SK-N-SH (cell line): ENCODE measurements at regions not wholly inside any gene's neighbourhood (a gene's known extent, or its start where the extent isn't known, plus 50 kb on each side); places are given as distances from the start of the nearest gene placed in this dataset.

ENCODE experiments used
- CTCF ChIA-PET: fragments of 300-600, 350-600 bp; formaldehyde crosslinking; extraction: SDS; loops from one replicate; lab custom pipeline; 2021; lab: Yijun Ruan, JAX
- POLR2A ChIA-PET: fragments of 350-600 bp; sonication (Branson Sonifier 250); formaldehyde crosslinking; extraction: SDS; loops from one replicate; lab custom pipeline; 2020; ENCODE audit warnings: antibody characterized with exemption, inconsistent platforms; lab: Yijun Ruan, JAX
- DNase-seq: peaks from one replicate; pipeline ENCODE4 v3.0.0; 2012
- H2AFZ ChIP-seq: fragments of 200-600 bp; sonication (generic); 2 replicates; pipeline ENCODE4 v1.8.1; 2016; ENCODE audit warnings: antibody characterized with exemption, mild to moderate bottlenecking, low read depth
- H3F3A ChIP-seq: fragments of 200-600 bp; sonication (generic); replicated peaks from 2 replicates; pipeline ENCODE3; 2016; ENCODE audit warnings: antibody characterized with exemption, mild to moderate bottlenecking; ENCODE audit not compliant: insufficient read depth
- H3K27ac ChIP-seq, 2 experiments: fragments of 200-500 bp in 1 of 2; fragments of 200-600 bp in 1 of 2; sonication (Bioruptor generic) in 1 of 2; sonication (generic), shearing (Covaris generic) in 1 of 2; 2 replicates each; pipeline versions ENCODE4 v1.5.1 to v1.6.1; 2014 to 2016; ENCODE audit warnings: low read depth in 2 of 2, inconsistent platforms in 1 of 2, low read length in 1 of 2, mild to moderate bottlenecking in 1 of 2, mixed read lengths in 1 of 2
- H3K27me3 ChIP-seq: fragments of 200-600 bp; sonication (generic), shearing (Covaris generic); 2 replicates; pipeline ENCODE4 v1.6.1; 2016; ENCODE audit warnings: mixed run types; ENCODE audit not compliant: insufficient read depth
- H3K36me3 ChIP-seq, 2 experiments: fragments of 200-500 bp in 1 of 2; fragments of 200-600 bp in 1 of 2; sonication (Bioruptor generic) in 1 of 2; sonication (generic) in 1 of 2; replicated peaks in 1 of 2; 2 replicates each; pipeline versions ENCODE3 to v1.5.1; 2014 to 2016; ENCODE audit warnings: low read length in 1 of 2, mild to moderate bottlenecking in 1 of 2; ENCODE audit not compliant: insufficient read depth in 2 of 2, control insufficient read depth in 1 of 2
- H3K4me1 ChIP-seq, 2 experiments: fragments of 200-500 bp in 1 of 2; fragments of 200-600 bp in 1 of 2; sonication (Bioruptor generic) in 1 of 2; sonication (generic), shearing (Covaris generic) in 1 of 2; 2 replicates each; pipeline versions ENCODE4 v1.5.1 to v1.6.1; 2014 to 2016; ENCODE audit warnings: low read depth in 1 of 2, low read length in 1 of 2, mixed run types in 1 of 2; ENCODE audit not compliant: insufficient read depth in 2 of 2, control insufficient read depth in 1 of 2
- H3K4me2 ChIP-seq: fragments of 200-600 bp; sonication (generic), shearing (Covaris generic); 2 replicates; pipeline ENCODE4 v1.6.1; 2017; ENCODE audit warnings: mixed run types
- H3K4me3 ChIP-seq, 2 experiments: fragments of 200-500 bp in 1 of 2; fragments of 200-600 bp in 1 of 2; sonication (Bioruptor generic) in 1 of 2; sonication (generic), shearing (Covaris generic) in 1 of 2; 2 replicates each; pipeline versions ENCODE4 v1.5.1 to v1.8.1; 2014 to 2016; ENCODE audit warnings: low read depth in 2 of 2, inconsistent platforms in 1 of 2, low read length in 1 of 2, mild to moderate bottlenecking in 1 of 2, mixed read lengths in 1 of 2, moderate library complexity in 1 of 2
- H3K79me2 ChIP-seq: fragments of 200-600 bp; sonication (generic); 2 replicates; pipeline ENCODE4 v1.8.1; 2017; ENCODE audit warnings: mild to moderate bottlenecking; ENCODE audit not compliant: insufficient read depth
- H3K9ac ChIP-seq: fragments of 200-600 bp; sonication (generic); 2 replicates; pipeline ENCODE4 v1.6.1; 2017; ENCODE audit warnings: mixed run types
- H3K9me2 ChIP-seq: fragments of 200-600 bp; sonication (generic); 2 replicates; pipeline ENCODE4 v1.6.1; 2017; ENCODE audit warnings: mixed run types
- H3K9me3 ChIP-seq: fragments of 200-600 bp; sonication (generic); 2 replicates; pipeline ENCODE4 v1.6.1; 2017; ENCODE audit warnings: mixed run types, mild to moderate bottlenecking, moderate library complexity
- H4K20me1 ChIP-seq: fragments of 200-600 bp; sonication (generic); 2 replicates; pipeline ENCODE4 v1.6.1; 2017; ENCODE audit warnings: mild to moderate bottlenecking, mixed run types; ENCODE audit not compliant: insufficient read depth
- CTCF ChIP-seq: fragments of 200-600 bp; sonication (generic); IDR thresholded peaks from 2 replicates; pipeline ENCODE4 v1.6.1; 2017; ENCODE audit warnings: antibody characterized with exemption, mild to moderate bottlenecking, moderate library complexity
- FOXJ3 ChIP-seq: sonication (generic); formaldehyde crosslinking; IDR thresholded peaks from 2 replicates; pipeline ENCODE4 v1.5.1; 2020; ENCODE audit warnings: mild to moderate bottlenecking, missing genetic modification reagents
- FOXM1 ChIP-seq: IDR thresholded peaks from 2 replicates; pipeline ENCODE4 v1.4.0; 2012; ENCODE audit warnings: low read depth, mild to moderate bottlenecking
- GATA2 ChIP-seq: sonication (generic); formaldehyde crosslinking; IDR thresholded peaks from 2 replicates; pipeline ENCODE4 v1.5.0; 2020; ENCODE audit warnings: mild to moderate bottlenecking, missing genetic modification reagents
- MEF2A ChIP-seq: IDR thresholded peaks from 2 replicates; pipeline ENCODE4 v1.4.0; 2012; ENCODE audit warnings: low read depth, borderline replicate concordance
- POLR2AphosphoS5 ChIP-seq: IDR thresholded peaks from 2 replicates; pipeline ENCODE4 v1.6.1; 2012; ENCODE audit warnings: low read depth, low read length
- RAD21 ChIP-seq: IDR thresholded peaks from 2 replicates; pipeline ENCODE4 v1.6.1; 2012; ENCODE audit warnings: mild to moderate bottlenecking, low read length
- REST ChIP-seq: IDR thresholded peaks from 2 replicates; pipeline ENCODE4 v1.6.1; 2012; ENCODE audit warnings: mild to moderate bottlenecking, low read depth, low read length, moderate library complexity
- RFX5 ChIP-seq: IDR thresholded peaks from 2 replicates; pipeline ENCODE4 v1.6.1; 2012; ENCODE audit warnings: mild to moderate bottlenecking, improper control_type of control experiment, low read length
- RXRA ChIP-seq: IDR thresholded peaks from 2 replicates; pipeline ENCODE4 v1.4.0; 2012; ENCODE audit warnings: low read depth, mild to moderate bottlenecking, borderline replicate concordance
- SIN3A ChIP-seq: IDR thresholded peaks from 2 replicates; pipeline ENCODE4 v1.6.1; 2012; ENCODE audit warnings: low read depth, mild to moderate bottlenecking, low read length, moderate library complexity, borderline replicate concordance
- TCF12 ChIP-seq: IDR thresholded peaks from 2 replicates; pipeline ENCODE4 v1.4.0; 2012
- YY1 ChIP-seq: IDR thresholded peaks from 2 replicates; pipeline ENCODE4 v1.4.0; 2012; ENCODE audit warnings: low read depth, mild to moderate bottlenecking
- WGBS: methylation state at CpG from one replicate; pipeline ENCODE4 v1.1.6; 2017; ENCODE audit warnings: low lambda C conversion rate; 5-methylcytosine and 5-hydroxymethylcytosine counted together
- TF ChIP-seq, protein P1 (sequence below): IDR thresholded peaks from 2 replicates; pipeline ENCODE4 v1.4.0; 2012; ENCODE audit warnings: low read depth, borderline replicate concordance
- TF ChIP-seq, protein P2 (sequence below): fragments of 150-350 bp; IDR thresholded peaks from 2 replicates; pipeline ENCODE4 v1.6.1; 2017; ENCODE audit warnings: antibody characterized with exemption, low read length, low read depth, borderline replicate concordance
- TF ChIP-seq, protein P3 (sequence below): IDR thresholded peaks from 2 replicates; pipeline ENCODE4; 2012
- TF ChIP-seq, protein P4 (sequence below): IDR thresholded peaks from 2 replicates; pipeline ENCODE4 v1.4.0; 2012; ENCODE audit warnings: low read depth

- no peaks in the 10 kb centered on the region for H3F3A ChIP-seq
- no peak overlapping the region for H2AFZ ChIP-seq
- no peaks in the 10 kb centered on the region for H3K36me3 ChIP-seq
- no peak overlapping the region for H3K4me3 ChIP-seq
- no peak overlapping the region for H3K9ac ChIP-seq
- H3K4me2 ChIP-seq = no peak overlapping the region
- no peaks in the 10 kb centered on the region for H3K4me1 ChIP-seq
- no peaks in the 10 kb centered on the region for H3K9me2 ChIP-seq
- H3K9me3 ChIP-seq = no peaks in the 10 kb centered on the region
- H4K20me1 ChIP-seq = no peaks in the 10 kb centered on the region
- H3K79me2 ChIP-seq = no peaks in the 10 kb centered on the region
- H3K27ac ChIP-seq = no peak overlapping the region
- ChIA-PET POLR2A (no interaction called here), CTCF (no interaction called here)
- TF ChIP-seq FOXM1 = no peak
- TF ChIP-seq, protein P1, sequence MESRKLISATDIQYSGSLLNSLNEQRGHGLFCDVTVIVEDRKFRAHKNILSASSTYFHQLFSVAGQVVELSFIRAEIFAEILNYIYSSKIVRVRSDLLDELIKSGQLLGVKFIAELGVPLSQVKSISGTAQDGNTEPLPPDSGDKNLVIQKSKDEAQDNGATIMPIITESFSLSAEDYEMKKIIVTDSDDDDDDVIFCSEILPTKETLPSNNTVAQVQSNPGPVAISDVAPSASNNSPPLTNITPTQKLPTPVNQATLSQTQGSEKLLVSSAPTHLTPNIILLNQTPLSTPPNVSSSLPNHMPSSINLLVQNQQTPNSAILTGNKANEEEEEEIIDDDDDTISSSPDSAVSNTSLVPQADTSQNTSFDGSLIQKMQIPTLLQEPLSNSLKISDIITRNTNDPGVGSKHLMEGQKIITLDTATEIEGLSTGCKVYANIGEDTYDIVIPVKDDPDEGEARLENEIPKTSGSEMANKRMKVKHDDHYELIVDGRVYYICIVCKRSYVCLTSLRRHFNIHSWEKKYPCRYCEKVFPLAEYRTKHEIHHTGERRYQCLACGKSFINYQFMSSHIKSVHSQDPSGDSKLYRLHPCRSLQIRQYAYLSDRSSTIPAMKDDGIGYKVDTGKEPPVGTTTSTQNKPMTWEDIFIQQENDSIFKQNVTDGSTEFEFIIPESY = no peak
- no peak for TF ChIP-seq TCF12
- TF ChIP-seq YY1 = no peak
- no peak for TF ChIP-seq RAD21
- TF ChIP-seq MEF2A = no peak
- no peak for TF ChIP-seq RXRA
- TF ChIP-seq, protein P2, sequence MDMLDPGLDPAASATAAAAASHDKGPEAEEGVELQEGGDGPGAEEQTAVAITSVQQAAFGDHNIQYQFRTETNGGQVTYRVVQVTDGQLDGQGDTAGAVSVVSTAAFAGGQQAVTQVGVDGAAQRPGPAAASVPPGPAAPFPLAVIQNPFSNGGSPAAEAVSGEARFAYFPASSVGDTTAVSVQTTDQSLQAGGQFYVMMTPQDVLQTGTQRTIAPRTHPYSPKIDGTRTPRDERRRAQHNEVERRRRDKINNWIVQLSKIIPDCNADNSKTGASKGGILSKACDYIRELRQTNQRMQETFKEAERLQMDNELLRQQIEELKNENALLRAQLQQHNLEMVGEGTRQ = no peak
- TF ChIP-seq, protein P3, sequence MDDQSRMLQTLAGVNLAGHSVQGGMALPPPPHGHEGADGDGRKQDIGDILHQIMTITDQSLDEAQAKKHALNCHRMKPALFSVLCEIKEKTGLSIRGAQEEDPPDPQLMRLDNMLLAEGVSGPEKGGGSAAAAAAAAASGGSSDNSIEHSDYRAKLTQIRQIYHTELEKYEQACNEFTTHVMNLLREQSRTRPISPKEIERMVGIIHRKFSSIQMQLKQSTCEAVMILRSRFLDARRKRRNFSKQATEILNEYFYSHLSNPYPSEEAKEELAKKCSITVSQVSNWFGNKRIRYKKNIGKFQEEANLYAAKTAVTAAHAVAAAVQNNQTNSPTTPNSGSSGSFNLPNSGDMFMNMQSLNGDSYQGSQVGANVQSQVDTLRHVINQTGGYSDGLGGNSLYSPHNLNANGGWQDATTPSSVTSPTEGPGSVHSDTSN = no peak
- TF ChIP-seq FOXJ3 = no peak
- TF ChIP-seq, protein P4, sequence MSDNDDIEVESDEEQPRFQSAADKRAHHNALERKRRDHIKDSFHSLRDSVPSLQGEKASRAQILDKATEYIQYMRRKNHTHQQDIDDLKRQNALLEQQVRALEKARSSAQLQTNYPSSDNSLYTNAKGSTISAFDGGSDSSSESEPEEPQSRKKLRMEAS = no peak
- WGBS = 3% methylated on average over 1 of the region's 1 CpG
- no peaks in the 10 kb centered on the region for H3K27me3 ChIP-seq
- DNase-seq = no peak
Observed at GRCh38 chr4:163865010-163865409, 370.5 kb downstream of the TMA16 start.

DNA sequence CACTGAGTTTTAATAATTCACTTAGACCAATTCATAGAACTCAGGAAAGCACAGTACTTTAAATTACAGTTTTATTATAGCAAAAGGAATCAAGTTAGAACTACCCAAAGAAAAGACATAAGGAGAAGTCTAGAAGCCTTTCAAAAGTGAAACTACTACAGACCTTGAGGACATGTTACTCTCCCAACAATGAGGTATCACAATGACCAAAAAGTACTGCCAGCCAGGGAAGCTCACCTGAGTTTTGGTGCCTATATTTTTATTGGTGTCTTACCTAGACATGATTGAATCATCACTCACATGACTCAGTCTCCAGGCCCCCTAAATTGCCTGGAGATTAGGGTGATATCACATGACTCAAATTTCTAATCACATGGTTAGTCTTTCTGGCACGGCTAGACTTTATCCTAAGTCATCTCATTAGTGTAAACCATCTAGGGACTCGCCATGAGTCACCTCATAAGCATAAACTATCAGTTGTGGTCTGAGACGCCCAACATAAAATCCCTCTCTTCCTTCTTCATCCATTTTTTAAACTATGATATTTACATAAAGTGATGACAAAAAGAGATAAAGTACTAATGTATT, 372.3 kb downstream of the TMA16 start:
- H3K27ac ChIP-seq = no peak overlapping the region
- H3K9me2 ChIP-seq = no peaks in the 10 kb centered on the region
- H3K27me3 ChIP-seq = no peaks in the 10 kb centered on the region
- no peaks in the 10 kb centered on the region for H3K4me1 ChIP-seq
- peak overlapping the region; percentile 65 for H2AFZ ChIP-seq
- H3K4me3 ChIP-seq = peak overlapping the region in 1 of 2 experiments; percentile 23; a peak in 1 of 4 replicates
- no peaks in the 10 kb centered on the region for H3K9me3 ChIP-seq
- CTCF ChIA-PET = interaction anchor here (0.6 kb wide), 1 partner anchor 470 kb away, joined by 3 read pairs; no protein-coding TSS in a partner anchor
- no peak overlapping the region for H3K9ac ChIP-seq
- no peaks in the 10 kb centered on the region for H3K36me3 ChIP-seq
- no peaks in the 10 kb centered on the region for H3F3A ChIP-seq
- DNase-seq = no peak
- H3K79me2 ChIP-seq = no peaks in the 10 kb centered on the region
- peak overlapping the region; percentile 60; the same call in 1 of the 2 replicates for H3K4me2 ChIP-seq
- no peaks in the 10 kb centered on the region for H4K20me1 ChIP-seq
- POLR2A ChIA-PET = no interaction called here
- WGBS = 3% methylated on average over 3 of the region's 3 CpGs
- TF ChIP-seq REST = no peak
- no peak for TF ChIP-seq POLR2AphosphoS5
- no peak for TF ChIP-seq FOXJ3
- no peak for TF ChIP-seq SIN3A
- no peak for TF ChIP-seq RFX5
- no peak for TF ChIP-seq GATA2 (CRISPR knock-in tag)
- TF ChIP-seq RAD21 = no peak
- no peak for TF ChIP-seq RXRA
- no peak for TF ChIP-seq CTCF
- TF ChIP-seq TCF12 = no peak
